ENCODE measurements at regions not wholly inside any gene's neighbourhood (a gene's known extent, or its start where the extent isn't known, plus 50 kb on each side); places are given as distances from the start of the nearest gene placed in this dataset.

- Histone ChIP-seq H3K36me3 (ENCODE audit: low read depth, low read length) (no peaks in the 10 kb centered on the region), H4K20me1 (ENCODE audit: low read length) (no peaks in the 10 kb centered on the region), H3F3A (ENCODE audit: low read length, unreplicated experiment) (no peaks in the 10 kb centered on the region), H2AFZ (ENCODE audit: low read length) (no peak overlapping the region), H3K9ac (ENCODE audit: low read length) (no peak overlapping the region), H3K27ac (ENCODE audit: low read length) (no peak overlapping the region), H3K9me2 (replicated peaks; ENCODE audit: low read length) (no peaks in the 10 kb centered on the region), H3K4me3 (ENCODE audit: low read length) (no peak overlapping the region), H3K4me1 (ENCODE audit: insufficient read depth, low read length) (no peaks in the 10 kb centered on the region), H3K9me3 (ENCODE audit: low read length) (no peaks in the 10 kb centered on the region), H3K79me2 (ENCODE audit: low read length) (no peaks in the 10 kb centered on the region), H3K27me3 (ENCODE audit: low read length) (peaks cover 17% of the 10 kb centered on the region; the same call in 1 of the 2 replicates), H3K4me2 (ENCODE audit: low read length) (no peak overlapping the region)
- intact Hi-C loops (cut with micrococcal nuclease): no loop called here
- BruUV-seq (replicated peaks): no TSS peak
- no peak for ATAC-seq
- peak; percentile 8 for DNase-seq
- CTCF ChIA-PET: no interaction called here
- POLR2A ChIA-PET (ENCODE audit: unreplicated experiment): no interaction called here
- TF ChIP-seq EZH2 (IDR thresholded peaks at IDR 0.05; ENCODE audit: low read length, unreplicated experiment) (no peak), CTCF (conservative IDR thresholded peaks at IDR 0.05; ENCODE audit: low read depth, low read length) (no peak), EZH2phosphoT487 (IDR thresholded peaks at IDR 0.05; ENCODE audit: borderline replicate concordance, low read length) (no peak)
Observed at GRCh38 chr6:9704989-9705388, 709.9 kb downstream of the TFAP2A start.

- Histone ChIP-seq H3K4me2 (ENCODE audit: low read length) (no peak overlapping the region), H3F3A (ENCODE audit: low read length, unreplicated experiment) (no peaks in the 10 kb centered on the region), H3K9me2 (replicated peaks; ENCODE audit: low read length) (no peaks in the 10 kb centered on the region), H2AFZ (ENCODE audit: low read length) (no peak overlapping the region), H4K20me1 (ENCODE audit: low read length) (no peaks in the 10 kb centered on the region), H3K36me3 (ENCODE audit: low read depth, low read length) (no peaks in the 10 kb centered on the region), H3K4me3 (ENCODE audit: low read length) (no peak overlapping the region), H3K4me1 (ENCODE audit: insufficient read depth, low read length) (no peaks in the 10 kb centered on the region), H3K27me3 (ENCODE audit: low read length) (peaks cover 12% of the 10 kb centered on the region; the same call in 1 of the 2 replicates), H3K79me2 (ENCODE audit: low read length) (no peaks in the 10 kb centered on the region), H3K9ac (ENCODE audit: low read length) (no peak overlapping the region), H3K27ac (ENCODE audit: low read length) (no peak overlapping the region), H3K9me3 (ENCODE audit: low read length) (no peaks in the 10 kb centered on the region)
- DNase-seq (no peak), ATAC-seq (no peak)
- TF ChIP-seq EZH2phosphoT487 (IDR thresholded peaks at IDR 0.05; ENCODE audit: borderline replicate concordance, low read length) (no peak), EZH2 (IDR thresholded peaks at IDR 0.05; ENCODE audit: low read length, unreplicated experiment) (no peak), CTCF (conservative IDR thresholded peaks at IDR 0.05; ENCODE audit: low read depth, low read length) (no peak)
- BruUV-seq (replicated peaks): no TSS peak
- CTCF ChIA-PET: no interaction called here
- POLR2A ChIA-PET (ENCODE audit: unreplicated experiment): no interaction called here
- intact Hi-C loops (cut with micrococcal nuclease): no loop called here
Observed at GRCh38 chr6:9702914-9703313, 712.0 kb downstream of the TFAP2A start.

- Histone ChIP-seq H3K27me3 (ENCODE audit: low read length) (peaks cover 14% of the 10 kb centered on the region; the same call in 1 of the 2 replicates), H2AFZ (ENCODE audit: low read length) (no peak overlapping the region), H3K27ac (ENCODE audit: low read length) (no peak overlapping the region), H3K9me2 (replicated peaks; ENCODE audit: low read length) (no peaks in the 10 kb centered on the region), H3F3A (ENCODE audit: low read length, unreplicated experiment) (no peaks in the 10 kb centered on the region), H3K4me3 (ENCODE audit: low read length) (no peak overlapping the region), H3K9me3 (ENCODE audit: low read length) (no peaks in the 10 kb centered on the region), H3K36me3 (ENCODE audit: low read depth, low read length) (no peaks in the 10 kb centered on the region), H3K79me2 (ENCODE audit: low read length) (no peaks in the 10 kb centered on the region), H3K9ac (ENCODE audit: low read length) (no peak overlapping the region), H3K4me2 (ENCODE audit: low read length) (no peak overlapping the region), H3K4me1 (ENCODE audit: insufficient read depth, low read length) (no peaks in the 10 kb centered on the region), H4K20me1 (ENCODE audit: low read length) (no peaks in the 10 kb centered on the region)
- ChIA-PET CTCF (no interaction called here), POLR2A (ENCODE audit: unreplicated experiment) (no interaction called here)
- intact Hi-C loops (cut with micrococcal nuclease): no loop called here
- ATAC-seq (no peak), DNase-seq (no peak)
- BruUV-seq (replicated peaks): no TSS peak
- TF ChIP-seq CTCF (conservative IDR thresholded peaks at IDR 0.05; ENCODE audit: low read depth, low read length) (no peak), EZH2 (IDR thresholded peaks at IDR 0.05; ENCODE audit: low read length, unreplicated experiment) (no peak), EZH2phosphoT487 (IDR thresholded peaks at IDR 0.05; ENCODE audit: borderline replicate concordance, low read length) (no peak)
Observed at GRCh38 chr6:9699888-9700287, 715.0 kb downstream of the TFAP2A start.

Data from PC-3 (cell line).